DOHH2 (cell line): ENCODE measurements at regions not wholly inside any gene's neighbourhood (a gene's known extent, or its start where the extent isn't known, plus 50 kb on each side); places are given as distances from the start of the nearest gene placed in this dataset.
A peak's percentile ranks its signal among the peaks of the same experiment; 100 is the strongest.

Source experiments
- H3F3A ChIP-seq: fragments of 200-600 bp; sonication (generic), shearing (Covaris generic); 2 replicates; pipeline ENCODE4 v1.6.0; 2016; ENCODE audit warnings: antibody characterized with exemption, mild to moderate bottlenecking; ENCODE audit not compliant: control insufficient read depth, insufficient read depth
- H3K27ac ChIP-seq: fragments of 200-600 bp; sonication (generic); 2 replicates; pipeline ENCODE4 v1.5.1; 2014; ENCODE audit warnings: low read depth, mild to moderate bottlenecking, low read length, moderate library complexity
- H3K27me3 ChIP-seq: fragments of 200-600 bp; sonication (generic); 2 replicates; pipeline ENCODE4 v1.6.1; 2014; ENCODE audit warnings: mild to moderate bottlenecking, low read length, mixed read lengths; ENCODE audit not compliant: control insufficient read depth
- H3K36me3 ChIP-seq: fragments of 200-600 bp; sonication (generic); 2 replicates; pipeline ENCODE4 v1.6.1; 2014; ENCODE audit warnings: mild to moderate bottlenecking, low read length, moderate library complexity, mixed read lengths; ENCODE audit not compliant: control insufficient read depth
- H3K4me1 ChIP-seq: fragments of 200-600 bp; sonication (generic); 2 replicates; pipeline ENCODE4 v1.6.1; 2014; ENCODE audit warnings: mild to moderate bottlenecking, low read length, mixed read lengths; ENCODE audit not compliant: control insufficient read depth
- H3K4me2 ChIP-seq: fragments of 200-600 bp; sonication (generic); 2 replicates; pipeline ENCODE4 v1.6.0; 2014; ENCODE audit warnings: mild to moderate bottlenecking, low read length, moderate library complexity
- H3K4me3 ChIP-seq: fragments of 200-600 bp; sonication (generic); 2 replicates; pipeline ENCODE4 v1.5.1; 2014; ENCODE audit warnings: mild to moderate bottlenecking, low read length, mixed read lengths
- H3K79me2 ChIP-seq: fragments of 200-600 bp; sonication (generic); 2 replicates; pipeline ENCODE4 v1.6.1; 2014; ENCODE audit warnings: mild to moderate bottlenecking, low read length, mixed read lengths; ENCODE audit not compliant: control insufficient read depth
- H3K9me2 ChIP-seq: fragments of 200-600 bp; sonication (generic); replicated peaks from 2 replicates; pipeline ENCODE4 v1.6.1; 2014; ENCODE audit warnings: mild to moderate bottlenecking, low read length, mixed read lengths; ENCODE audit not compliant: control insufficient read depth
- H3K9me3 ChIP-seq: fragments of 200-600 bp; sonication (generic); 2 replicates; pipeline ENCODE4 v1.6.1; 2014; ENCODE audit warnings: antibody characterized with exemption, low read length, mixed read lengths; ENCODE audit not compliant: control insufficient read depth, insufficient read depth
- H4K20me1 ChIP-seq: fragments of 200-600 bp; sonication (generic); 2 replicates; pipeline ENCODE4 v1.6.0; 2014; ENCODE audit warnings: low read depth, mild to moderate bottlenecking, antibody characterized with exemption, low read length, moderate library complexity; ENCODE audit not compliant: control insufficient read depth, insufficient read depth
- EZH2phosphoT487 ChIP-seq: fragments of 200-600 bp; sonication (generic); IDR thresholded peaks from 2 replicates; pipeline ENCODE4 v1.6.1; 2017; ENCODE audit warnings: borderline replicate concordance, mild to moderate bottlenecking, antibody characterized with exemption, low read length, moderate library complexity, mixed read lengths
- TF ChIP-seq, protein P1 (sequence below): fragments of 200-600 bp; sonication (generic); IDR thresholded peaks from one replicate; pipeline ENCODE4 v1.5.1; 2014; ENCODE audit warnings: antibody characterized with exemption, mild to moderate bottlenecking, low read depth, low read length; ENCODE audit not compliant: poor library complexity, severe bottlenecking

DNA sequence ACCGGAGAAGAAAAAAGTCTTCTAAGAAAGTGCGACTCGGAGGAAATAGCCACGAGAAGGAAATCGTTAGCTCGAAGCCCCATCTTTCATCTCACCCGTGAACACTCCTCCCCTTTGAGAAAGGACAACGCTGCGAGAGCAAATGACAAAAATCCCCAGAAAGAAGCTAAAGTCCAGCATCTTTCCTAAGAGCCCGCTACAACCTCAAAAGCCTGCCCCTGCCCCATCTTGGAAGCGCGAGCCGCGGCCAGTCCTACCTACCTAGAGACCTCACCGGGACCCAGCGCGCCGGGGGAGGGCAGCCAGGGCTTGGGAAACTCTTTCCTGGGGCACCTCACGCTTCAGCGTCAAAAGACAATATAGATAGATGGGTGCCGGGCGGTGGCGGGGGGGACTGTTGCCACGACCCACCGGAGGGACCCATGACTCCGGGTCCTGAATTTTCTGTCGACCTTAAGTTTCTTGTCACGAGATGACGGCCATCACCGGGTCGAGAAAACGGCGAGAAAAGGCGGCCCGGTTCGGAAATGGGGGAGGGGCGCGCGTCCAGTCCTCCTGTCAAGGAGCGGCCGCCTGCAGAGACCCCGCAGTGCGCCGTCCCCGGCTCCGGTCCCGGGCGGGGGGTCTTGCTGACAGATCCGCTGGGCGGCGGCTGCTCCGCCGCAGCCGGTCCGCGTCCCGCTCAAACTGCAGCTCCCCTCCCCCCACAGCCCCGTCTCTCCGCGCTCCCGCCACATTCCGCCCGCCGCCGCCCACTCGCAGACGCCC is 65.9 kb downstream of the KCNRG start:
- peak overlapping the region; percentile 89 for H3K4me2 ChIP-seq
- H3K27me3 ChIP-seq, result no peaks in the 10 kb centered on the region
- no peaks in the 10 kb centered on the region for H3K9me3 ChIP-seq
- peaks cover 28% of the 10 kb centered on the region for H4K20me1 ChIP-seq
- H3K27ac ChIP-seq, result peak overlapping the region; percentile 93
- peaks cover 75% of the 10 kb centered on the region for H3K36me3 ChIP-seq
- no peaks in the 10 kb centered on the region for H3K9me2 ChIP-seq
- H3K4me3 ChIP-seq, result peak overlapping the region; percentile 76
- peaks cover 50% of the 10 kb centered on the region for H3K4me1 ChIP-seq
- H3K79me2 ChIP-seq, result peaks cover 98% of the 10 kb centered on the region
- peaks cover 14% of the 10 kb centered on the region for H3F3A ChIP-seq
- TF ChIP-seq EZH2phosphoT487, result no peak
- TF ChIP-seq, protein P1, sequence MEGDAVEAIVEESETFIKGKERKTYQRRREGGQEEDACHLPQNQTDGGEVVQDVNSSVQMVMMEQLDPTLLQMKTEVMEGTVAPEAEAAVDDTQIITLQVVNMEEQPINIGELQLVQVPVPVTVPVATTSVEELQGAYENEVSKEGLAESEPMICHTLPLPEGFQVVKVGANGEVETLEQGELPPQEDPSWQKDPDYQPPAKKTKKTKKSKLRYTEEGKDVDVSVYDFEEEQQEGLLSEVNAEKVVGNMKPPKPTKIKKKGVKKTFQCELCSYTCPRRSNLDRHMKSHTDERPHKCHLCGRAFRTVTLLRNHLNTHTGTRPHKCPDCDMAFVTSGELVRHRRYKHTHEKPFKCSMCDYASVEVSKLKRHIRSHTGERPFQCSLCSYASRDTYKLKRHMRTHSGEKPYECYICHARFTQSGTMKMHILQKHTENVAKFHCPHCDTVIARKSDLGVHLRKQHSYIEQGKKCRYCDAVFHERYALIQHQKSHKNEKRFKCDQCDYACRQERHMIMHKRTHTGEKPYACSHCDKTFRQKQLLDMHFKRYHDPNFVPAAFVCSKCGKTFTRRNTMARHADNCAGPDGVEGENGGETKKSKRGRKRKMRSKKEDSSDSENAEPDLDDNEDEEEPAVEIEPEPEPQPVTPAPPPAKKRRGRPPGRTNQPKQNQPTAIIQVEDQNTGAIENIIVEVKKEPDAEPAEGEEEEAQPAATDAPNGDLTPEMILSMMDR, result no peak

DNA sequence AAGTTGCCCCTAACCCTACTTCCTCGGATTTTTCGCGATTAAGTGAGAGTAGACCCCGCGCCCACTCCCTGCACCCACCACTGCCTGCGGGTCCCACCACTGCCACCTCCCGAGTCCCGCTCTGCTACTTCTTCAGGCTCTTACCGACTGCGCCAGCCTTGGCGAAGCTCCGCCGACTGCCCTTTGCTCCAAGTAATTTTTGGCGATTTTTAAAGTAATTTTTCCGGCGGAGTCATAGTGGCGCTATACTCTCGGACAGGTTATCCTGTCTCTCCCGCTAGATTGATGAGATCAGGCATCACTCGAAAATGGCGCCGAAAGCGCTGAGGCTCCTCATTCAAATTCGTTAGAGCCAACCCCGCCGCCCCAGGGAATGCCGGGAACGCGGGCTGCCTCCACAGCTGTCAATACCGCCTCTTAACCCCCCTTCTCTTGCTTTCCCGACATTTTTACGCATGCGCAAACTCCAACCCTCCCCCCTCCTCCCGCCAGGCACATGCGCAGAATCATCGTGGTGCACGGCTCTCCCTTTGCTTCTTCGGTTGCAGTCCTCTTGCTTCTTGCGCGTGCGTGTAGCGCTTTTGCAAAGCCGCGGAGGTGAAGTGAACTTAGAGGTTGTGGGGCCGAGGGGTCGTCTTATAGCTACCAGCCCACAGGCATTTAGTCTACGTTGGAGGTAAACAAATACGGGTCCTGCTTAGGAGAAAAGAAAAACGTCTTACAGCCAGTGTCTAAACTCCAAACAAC is 66.6 kb downstream of the KCNRG start:
- TF ChIP-seq, protein P1, result peak; percentile 18
- no peak for TF ChIP-seq EZH2phosphoT487
- no peaks in the 10 kb centered on the region for H3K9me2 ChIP-seq
- peak overlapping the region; percentile 89 for H3K4me2 ChIP-seq
- peaks cover 98% of the 10 kb centered on the region for H3K79me2 ChIP-seq
- peak overlapping the region; percentile 93 for H3K27ac ChIP-seq
- no peaks in the 10 kb centered on the region for H3K27me3 ChIP-seq
- H3K36me3 ChIP-seq, result peaks cover 74% of the 10 kb centered on the region
- H4K20me1 ChIP-seq, result peaks cover 28% of the 10 kb centered on the region
- peak overlapping the region; percentile 76 for H3K4me3 ChIP-seq
- H3F3A ChIP-seq, result peaks cover 19% of the 10 kb centered on the region
- H3K9me3 ChIP-seq, result no peaks in the 10 kb centered on the region
- peaks cover 50% of the 10 kb centered on the region for H3K4me1 ChIP-seq

DNA sequence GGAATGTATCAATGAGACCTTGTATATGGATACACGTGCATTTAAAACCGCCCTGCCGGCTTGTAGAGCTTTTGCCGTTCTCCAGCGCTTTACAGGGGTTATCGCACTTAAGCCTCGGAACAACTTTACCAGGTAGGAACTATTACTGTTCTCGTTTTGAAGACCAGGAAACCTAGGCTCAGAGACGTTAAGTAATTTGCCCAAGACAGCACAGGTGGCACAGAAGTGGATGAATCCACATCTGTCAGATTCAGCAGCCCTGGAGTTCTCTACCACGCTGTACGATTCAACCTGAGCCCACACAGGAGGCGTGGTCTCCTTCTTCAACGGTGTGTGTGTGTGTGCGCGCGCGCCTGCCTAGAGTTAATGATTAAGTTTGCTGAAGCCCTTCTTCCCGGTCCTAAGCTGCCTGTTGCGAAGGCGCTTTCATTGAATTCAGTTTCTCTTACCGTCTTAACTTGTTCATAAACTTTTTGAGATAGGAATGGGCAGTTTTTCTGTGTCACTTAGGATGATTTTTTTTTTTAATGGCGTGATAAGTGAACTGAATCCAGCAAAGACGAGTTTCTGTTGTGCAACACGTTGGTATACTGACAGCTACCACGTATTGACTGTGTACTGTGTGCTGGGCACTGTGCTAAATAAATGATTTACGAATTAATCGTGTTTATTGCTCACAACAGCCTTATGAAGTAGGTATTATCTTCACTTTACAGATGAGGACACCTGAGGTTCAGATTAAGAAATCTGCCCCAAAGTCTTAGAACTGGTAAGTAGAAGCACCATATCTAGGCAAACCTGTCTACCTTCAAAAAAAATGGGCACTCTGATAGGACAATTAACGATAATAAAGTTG is 67.4 kb downstream of the KCNRG start:
- Histone ChIP-seq H3K4me1 (peaks cover 46% of the 10 kb centered on the region), H3K27ac (peak overlapping the region; percentile 93)
- no peak for TF ChIP-seq EZH2phosphoT487
- TF ChIP-seq, protein P1, result no peak

More for the DNA sequence above, 67.4 kb downstream of the KCNRG start:
- H4K20me1 ChIP-seq, result peaks cover 25% of the 10 kb centered on the region
- peak overlapping the region; percentile 89 for H3K4me2 ChIP-seq
- H3K27me3 ChIP-seq, result no peaks in the 10 kb centered on the region
- peaks cover 98% of the 10 kb centered on the region for H3K79me2 ChIP-seq
- H3F3A ChIP-seq, result peaks cover 17% of the 10 kb centered on the region
- H3K36me3 ChIP-seq, result peaks cover 75% of the 10 kb centered on the region
- H3K4me3 ChIP-seq, result peak overlapping the region; percentile 76
- no peaks in the 10 kb centered on the region for H3K9me2 ChIP-seq
- no peaks in the 10 kb centered on the region for H3K9me3 ChIP-seq
